HepG2 (cell line): ENCODE measurements at regions not wholly inside any gene's neighbourhood (a gene's known extent, or its start where the extent isn't known, plus 50 kb on each side); places are given as distances from the start of the nearest gene placed in this dataset.

Source experiments
- CTCF ChIP-seq: sonication (generic); formaldehyde crosslinking; IDR thresholded peaks from 2 replicates; pipeline ENCODE4 v1.5.0; 2020; ENCODE audit warnings: mild to moderate bottlenecking, missing genetic modification reagents, moderate library complexity
- GABPA ChIP-seq, 2 experiments: IDR thresholded peaks; 2 replicates each; pipeline ENCODE4 v1.6.1; 2011 to 2016; ENCODE audit warnings: low read depth in 2 of 2, low read length in 1 of 2, missing biosample characterization in 1 of 2, missing genetic modification characterization in 1 of 2
- HNRNPH1 ChIP-seq: fragments of 200-400 bp; formaldehyde crosslinking; optimal IDR thresholded peaks from 2 replicates; pipeline ENCODE3; 2017; ENCODE audit warnings: mild to moderate bottlenecking, low read depth, low read length
- KMT2B ChIP-seq: IDR thresholded peaks from 2 replicates; pipeline ENCODE4 v1.6.1; 2016; ENCODE audit warnings: missing genetic modification reagents, missing compliant biosample characterization
- MXI1 ChIP-seq: IDR thresholded peaks from 3 replicates; pipeline ENCODE4 v1.6.1; 2012; ENCODE audit warnings: low read depth, low read length, inconsistent platforms, borderline replicate concordance
- NBN ChIP-seq: fragments of 450-650 bp; conservative IDR thresholded peaks from 2 replicates; pipeline ENCODE4 v1.6.1; 2017
- POLR2A ChIP-seq, 2 experiments: IDR thresholded peaks; 2 replicates each; pipeline ENCODE4 v1.6.1; 2011; ENCODE audit warnings: low read depth in 2 of 2, low read length in 2 of 2, mild to moderate bottlenecking in 1 of 2, moderate library complexity in 1 of 2; ENCODE audit not compliant: insufficient read depth in 1 of 2
- RNF219 ChIP-seq: sonication (generic); formaldehyde crosslinking; IDR thresholded peaks from 2 replicates; pipeline ENCODE4 v1.5.0; 2020; ENCODE audit warnings: mild to moderate bottlenecking, missing genetic modification reagents
- SMAD3 ChIP-seq: sonication (generic); formaldehyde crosslinking; IDR thresholded peaks from 2 replicates; pipeline ENCODE4 v1.4.0; 2020; ENCODE audit warnings: missing genetic modification reagents
- TCF7L2 ChIP-seq: IDR thresholded peaks from 2 replicates; pipeline ENCODE4 v1.6.1; 2011; ENCODE audit warnings: mild to moderate bottlenecking, low read depth, low read length, moderate library complexity
- ZNF143 ChIP-seq: sonication (generic); formaldehyde crosslinking; IDR thresholded peaks from 2 replicates; pipeline ENCODE4 v1.4.0; 2020; ENCODE audit warnings: missing genetic modification reagents
- ZNF180 ChIP-seq: sonication (generic); formaldehyde crosslinking; IDR thresholded peaks from 2 replicates; pipeline ENCODE4 v1.4.0; 2020; ENCODE audit warnings: low read depth, missing genetic modification reagents, borderline replicate concordance
- ZNF510 ChIP-seq: sonication (generic); formaldehyde crosslinking; IDR thresholded peaks from 2 replicates; pipeline ENCODE4 v1.4.0; 2020; ENCODE audit warnings: low read depth, mild to moderate bottlenecking, missing genetic modification reagents

DNA sequence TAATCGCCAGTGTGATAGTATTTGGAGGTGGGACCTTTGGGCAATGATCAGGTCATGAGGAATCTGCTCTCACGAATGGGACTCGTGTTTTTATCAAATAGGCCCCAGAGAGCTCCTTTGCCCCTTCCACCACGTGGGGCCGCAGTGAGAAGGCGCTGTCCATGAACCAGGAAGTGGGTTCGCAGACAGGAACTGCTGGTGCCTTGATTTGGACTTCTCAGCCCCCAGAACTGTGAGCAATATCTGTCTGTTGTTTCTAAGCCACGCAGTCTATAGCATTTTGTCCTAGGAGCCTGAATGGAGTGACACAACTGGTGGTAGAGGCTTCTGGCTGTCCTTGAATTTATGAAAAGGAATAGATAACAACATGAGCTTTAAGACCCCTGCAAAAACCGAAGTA, 111.2 kb upstream of the HDAC4 start:
- TF ChIP-seq CTCF (no peak), ZNF180 (CRISPR knock-in tag) (no peak), TCF7L2 (no peak), ZNF143 (CRISPR knock-in tag) (no peak), NBN (no peak), MXI1 (no peak), GABPA (IDR thresholded peaks at IDR 0.05; ENCODE audit: low read depth, low read length) (no peak), GABPA (CRISPR knock-in tag; IDR thresholded peaks at IDR 0.05; ENCODE audit: low read depth) (no peak), POLR2A (IDR thresholded peaks at IDR 0.05; ENCODE audit: insufficient read depth in 1 of 2, low read depth in 2 of 2, low read length in 2 of 2) (no peak), HNRNPH1 (no peak), RNF219 (no peak), ZNF510 (CRISPR knock-in tag) (no peak), KMT2B (CRISPR knock-in tag) (no peak), SMAD3 (no peak)
